DND-41 (cell line): ENCODE measurements at regions not wholly inside any gene's neighbourhood (a gene's known extent, or its start where the extent isn't known, plus 50 kb on each side); places are given as distances from the start of the nearest gene placed in this dataset.

Experiments used
- CTCF ChIP-seq: IDR thresholded peaks from 2 replicates; pipeline ENCODE4 v1.5.1; 2012; ENCODE audit warnings: borderline replicate concordance, low read length, moderate library complexity, mild to moderate bottlenecking; ENCODE audit not compliant: poor library complexity, severe bottlenecking; ENCODE audit errors: extremely low read depth
- EZH2 ChIP-seq: IDR thresholded peaks from 3 replicates; pipeline ENCODE4 v1.6.1; 2012; ENCODE audit warnings: borderline replicate concordance, low read depth, mild to moderate bottlenecking, moderate library complexity, low read length, inconsistent platforms; ENCODE audit not compliant: severe bottlenecking

DNA sequence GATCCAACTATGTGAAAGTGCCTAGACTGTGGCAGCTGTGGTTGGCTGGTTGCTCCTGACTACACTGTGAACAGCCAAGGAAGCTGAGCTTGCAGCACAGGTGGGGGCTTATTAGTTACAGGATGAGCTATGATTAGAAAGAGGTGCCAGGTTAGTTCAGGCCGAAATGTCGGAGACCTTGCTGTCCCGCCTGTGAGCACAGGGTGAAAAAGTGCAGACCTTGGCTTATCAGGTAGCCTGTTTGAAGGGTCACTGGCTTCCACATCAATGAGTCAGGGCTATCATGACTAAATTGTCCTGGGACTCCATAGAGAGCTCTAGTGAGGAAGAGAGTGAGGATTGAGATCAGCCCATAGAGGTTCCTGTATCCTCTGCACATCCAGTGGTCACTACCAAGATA is 114.3 kb upstream of the PLPPR1 start:
- no peak for TF ChIP-seq CTCF
- TF ChIP-seq EZH2, result no peak
